PC-3 (cell line): ENCODE measurements at regions not wholly inside any gene's neighbourhood (a gene's known extent, or its start where the extent isn't known, plus 50 kb on each side); places are given as distances from the start of the nearest gene placed in this dataset.

Source experiments
- EZH2 ChIP-seq: fragments of 300-600 bp; sonication (generic); IDR thresholded peaks from one replicate; pipeline ENCODE4 v1.6.1; 2017; ENCODE audit warnings: antibody characterized with exemption, mild to moderate bottlenecking, low read length; ENCODE audit not compliant: unreplicated experiment
- TF ChIP-seq, protein P1 (sequence below): fragments of 300-600 bp; sonication (generic); conservative IDR thresholded peaks from 2 replicates; pipeline ENCODE4 v1.5.1; 2017; ENCODE audit warnings: antibody characterized with exemption, low read depth, mild to moderate bottlenecking, low read length

DNA sequence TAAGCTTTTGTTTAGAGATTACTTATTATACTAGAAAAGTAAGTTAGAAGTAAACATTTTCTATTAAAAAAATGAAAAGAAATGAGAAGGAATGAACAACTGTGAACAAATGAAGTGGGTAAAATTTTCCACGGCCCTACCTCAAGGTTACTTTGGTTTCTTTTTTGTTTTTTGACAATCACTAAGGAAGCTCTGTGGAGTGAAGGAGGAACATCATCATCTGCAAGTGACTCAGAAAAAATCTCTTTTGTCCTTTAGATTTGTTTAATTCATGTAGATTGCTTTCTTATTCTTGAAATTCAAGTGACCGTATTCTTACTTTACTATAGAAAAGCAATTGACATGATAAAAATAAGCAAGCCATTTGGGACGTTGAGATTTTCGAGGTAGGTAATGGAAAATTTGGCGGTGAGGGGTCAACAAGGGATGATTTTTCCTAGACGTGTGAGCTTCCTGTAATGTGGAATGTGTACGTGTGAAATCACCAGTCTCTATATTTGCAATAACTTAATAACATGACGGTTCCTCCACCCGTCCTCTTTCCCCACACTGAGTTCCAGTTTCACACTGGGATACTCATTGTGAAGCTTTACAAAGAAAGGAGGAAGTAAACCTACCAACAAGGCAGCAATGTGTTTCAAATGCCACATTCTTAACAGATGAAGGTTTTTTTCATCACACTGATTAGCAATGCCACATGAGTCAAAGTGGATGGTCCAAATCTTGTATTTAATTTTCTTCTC is 62.3 kb upstream of the EGLN3 start:
- TF ChIP-seq EZH2 = no peak
- TF ChIP-seq, protein P1, sequence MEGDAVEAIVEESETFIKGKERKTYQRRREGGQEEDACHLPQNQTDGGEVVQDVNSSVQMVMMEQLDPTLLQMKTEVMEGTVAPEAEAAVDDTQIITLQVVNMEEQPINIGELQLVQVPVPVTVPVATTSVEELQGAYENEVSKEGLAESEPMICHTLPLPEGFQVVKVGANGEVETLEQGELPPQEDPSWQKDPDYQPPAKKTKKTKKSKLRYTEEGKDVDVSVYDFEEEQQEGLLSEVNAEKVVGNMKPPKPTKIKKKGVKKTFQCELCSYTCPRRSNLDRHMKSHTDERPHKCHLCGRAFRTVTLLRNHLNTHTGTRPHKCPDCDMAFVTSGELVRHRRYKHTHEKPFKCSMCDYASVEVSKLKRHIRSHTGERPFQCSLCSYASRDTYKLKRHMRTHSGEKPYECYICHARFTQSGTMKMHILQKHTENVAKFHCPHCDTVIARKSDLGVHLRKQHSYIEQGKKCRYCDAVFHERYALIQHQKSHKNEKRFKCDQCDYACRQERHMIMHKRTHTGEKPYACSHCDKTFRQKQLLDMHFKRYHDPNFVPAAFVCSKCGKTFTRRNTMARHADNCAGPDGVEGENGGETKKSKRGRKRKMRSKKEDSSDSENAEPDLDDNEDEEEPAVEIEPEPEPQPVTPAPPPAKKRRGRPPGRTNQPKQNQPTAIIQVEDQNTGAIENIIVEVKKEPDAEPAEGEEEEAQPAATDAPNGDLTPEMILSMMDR = no peak
